GM12892 (cell line): ENCODE measurements at regions not wholly inside any gene's neighbourhood (a gene's known extent, or its start where the extent isn't known, plus 50 kb on each side); places are given as distances from the start of the nearest gene placed in this dataset.

Source experiments
- POLR2A ChIP-seq: IDR thresholded peaks from 2 replicates; pipeline ENCODE4 v1.6.1; 2011; ENCODE audit warnings: low read depth, low read length, control low read depth
- POLR2AphosphoS5 ChIP-seq: IDR thresholded peaks from 2 replicates; pipeline ENCODE4 v1.6.1; 2011; ENCODE audit warnings: low read depth, low read length, control low read depth
- TAF1 ChIP-seq: IDR thresholded peaks from 2 replicates; pipeline ENCODE4 v1.6.1; 2011; ENCODE audit warnings: low read depth, mild to moderate bottlenecking, control low read depth, low read length, borderline replicate concordance

DNA sequence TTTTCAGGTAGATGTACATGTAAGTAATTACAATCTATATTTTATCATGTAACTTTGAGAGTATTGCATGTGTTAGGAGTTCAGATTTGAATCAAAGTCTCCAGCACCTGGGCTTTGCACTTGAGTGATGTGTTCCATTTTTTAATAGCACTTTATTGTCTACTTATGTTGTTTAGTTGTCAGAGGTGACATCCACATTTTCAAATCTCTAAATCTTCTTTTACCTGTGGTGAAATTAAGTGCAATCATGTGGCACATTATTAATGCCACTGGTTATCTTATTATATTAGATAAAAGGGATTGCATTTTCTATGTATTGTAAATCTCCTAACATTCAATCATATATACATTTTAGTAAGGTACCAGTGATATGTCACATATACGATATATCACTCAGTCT lies 333.4 kb downstream of the AASDHPPT start:
- TF ChIP-seq POLR2AphosphoS5 (no peak), POLR2A (no peak), TAF1 (no peak)
